HG02970 (cell line): ENCODE measurements at regions not wholly inside any gene's neighbourhood (a gene's known extent, or its start where the extent isn't known, plus 50 kb on each side); places are given as distances from the start of the nearest gene placed in this dataset.
"Not testable (repeated sequence)": the region's sequence is repeated elsewhere in the genome, so short reads cannot be mapped to it uniquely, and the experiment has no call there.

Experiments used
- ATAC-seq: cut with Tn5 transposase; IDR thresholded peaks from one replicate; pipeline ENCODE4 v1.9.1; 2021; ENCODE audit warnings: mild to moderate bottlenecking, moderate library complexity, moderate number of reproducible peaks; ENCODE audit not compliant: unreplicated experiment, low FRiP score

DNA sequence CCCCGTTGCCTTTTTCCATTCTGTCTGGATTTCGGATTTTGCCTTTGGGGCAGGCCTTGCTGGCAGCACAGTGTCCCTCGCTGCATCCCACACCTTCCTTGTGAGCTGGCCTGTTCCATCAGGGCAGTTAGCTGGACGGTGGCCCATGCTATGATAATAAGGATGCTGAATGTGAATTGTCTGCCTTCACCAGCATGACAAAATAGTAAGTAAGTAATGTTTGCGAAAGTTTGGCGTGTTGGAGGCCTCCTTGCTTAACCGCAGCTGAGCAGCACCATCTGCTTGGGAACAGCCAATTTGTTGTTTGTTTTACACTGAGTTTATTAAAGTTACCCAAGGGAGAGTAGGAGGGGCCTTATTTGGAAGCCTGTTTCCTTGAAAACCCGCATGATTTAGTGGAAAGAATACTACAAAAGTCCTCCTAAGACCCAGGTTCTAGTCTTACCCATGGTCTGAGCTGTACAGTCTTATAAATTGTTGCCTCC is 469.7 kb upstream of the FANCL start:
- ATAC-seq, result no peak

DNA sequence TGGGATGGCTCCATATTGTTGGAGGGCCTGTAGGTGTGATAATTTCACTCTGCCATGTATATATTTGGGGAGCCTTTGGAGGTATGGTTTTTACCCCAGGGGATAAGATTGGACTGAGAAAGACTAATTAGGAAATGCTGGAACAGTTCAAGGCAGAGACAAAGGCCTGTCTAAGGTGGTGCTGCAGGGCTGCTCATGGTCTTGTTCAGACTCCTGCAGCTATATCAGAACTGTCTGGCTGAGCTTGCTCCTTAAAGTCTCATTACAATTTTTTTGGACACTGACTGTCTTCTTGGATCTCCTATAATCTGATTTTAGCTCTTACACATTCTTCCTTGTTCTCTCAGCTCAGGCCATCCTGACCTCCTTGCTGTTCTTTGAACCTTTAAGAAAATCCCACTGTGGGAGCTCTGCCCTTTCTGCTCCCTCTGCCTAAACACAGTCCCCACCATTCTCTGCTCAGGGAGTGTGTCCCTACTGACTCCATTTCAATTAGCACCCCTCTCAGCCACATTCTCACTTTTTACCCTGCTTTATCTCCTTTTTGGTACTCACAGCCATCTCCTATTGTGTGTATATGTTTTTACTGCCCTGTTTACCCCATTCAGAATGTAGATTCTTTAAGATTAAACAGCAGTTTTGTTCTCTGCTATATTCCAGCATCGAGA is 468.7 kb upstream of the FANCL start:
- no peak for ATAC-seq

DNA sequence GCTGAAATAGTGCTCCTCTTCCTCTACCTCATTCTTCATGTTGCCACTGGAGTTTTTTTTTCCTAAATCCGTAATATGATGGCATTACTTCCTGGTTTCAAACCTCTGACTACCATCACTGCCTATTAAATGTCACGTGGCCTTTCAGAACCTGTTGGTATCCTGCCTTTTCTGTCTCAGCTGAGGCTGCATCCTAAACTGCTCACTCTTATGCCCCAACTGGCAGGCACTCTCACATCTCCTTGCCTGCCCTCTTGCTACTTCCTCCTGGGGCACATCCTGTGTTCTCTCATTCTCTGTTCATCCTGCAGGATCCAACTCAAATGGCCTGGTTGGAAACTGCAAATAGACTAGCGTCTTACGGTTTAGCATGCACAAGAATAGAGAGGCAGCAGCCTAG is 468.1 kb upstream of the FANCL start:
- ATAC-seq, result no peak

DNA sequence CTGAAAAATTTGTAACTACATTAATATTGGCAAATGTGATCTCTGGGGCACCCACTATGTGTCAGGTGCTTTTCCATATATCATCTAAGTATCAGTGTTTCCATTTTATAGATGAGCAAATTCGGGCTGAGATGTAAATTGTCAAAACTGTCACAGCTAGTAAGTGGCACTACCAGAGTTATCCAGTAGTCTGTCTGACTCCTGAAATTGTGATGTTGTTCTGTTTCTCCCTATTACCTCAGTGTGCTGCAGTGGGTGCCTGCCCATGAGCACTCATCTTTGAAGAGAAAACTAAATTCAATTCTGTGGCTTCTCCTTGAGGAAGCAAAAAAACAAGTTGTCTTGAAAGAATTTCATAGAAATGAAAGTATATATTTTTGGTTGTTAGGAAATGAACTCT is 467.4 kb upstream of the FANCL start:
- no peak for ATAC-seq

DNA sequence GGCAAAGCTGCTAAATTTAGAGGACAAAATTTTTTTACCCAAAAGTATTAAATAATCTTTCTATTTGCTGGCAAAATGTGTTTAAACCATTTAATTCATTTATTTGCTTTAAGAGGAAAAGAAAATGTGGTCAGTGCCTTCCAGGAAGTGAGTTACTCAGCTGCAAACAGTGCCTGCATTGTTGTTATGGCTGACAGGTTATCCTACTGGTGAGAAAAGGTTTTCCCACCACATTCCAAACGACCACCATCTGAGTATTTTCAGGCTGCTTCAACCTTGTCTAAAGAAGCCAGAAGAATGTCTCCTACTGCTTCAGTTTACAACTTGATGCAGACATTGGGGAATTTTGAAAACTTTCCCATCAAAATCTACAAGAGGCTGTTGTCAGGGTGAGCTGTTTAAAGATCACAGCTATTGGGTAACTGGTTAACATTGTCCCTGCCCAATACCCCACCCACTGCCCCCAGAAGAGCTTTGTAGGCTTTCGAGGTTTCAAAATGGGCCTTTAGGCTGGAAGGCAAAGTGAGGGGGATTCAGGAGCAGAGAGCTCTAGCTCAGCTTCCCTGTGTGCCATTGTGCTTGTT is 461.3 kb upstream of the FANCL start:
- ATAC-seq, result no peak

DNA sequence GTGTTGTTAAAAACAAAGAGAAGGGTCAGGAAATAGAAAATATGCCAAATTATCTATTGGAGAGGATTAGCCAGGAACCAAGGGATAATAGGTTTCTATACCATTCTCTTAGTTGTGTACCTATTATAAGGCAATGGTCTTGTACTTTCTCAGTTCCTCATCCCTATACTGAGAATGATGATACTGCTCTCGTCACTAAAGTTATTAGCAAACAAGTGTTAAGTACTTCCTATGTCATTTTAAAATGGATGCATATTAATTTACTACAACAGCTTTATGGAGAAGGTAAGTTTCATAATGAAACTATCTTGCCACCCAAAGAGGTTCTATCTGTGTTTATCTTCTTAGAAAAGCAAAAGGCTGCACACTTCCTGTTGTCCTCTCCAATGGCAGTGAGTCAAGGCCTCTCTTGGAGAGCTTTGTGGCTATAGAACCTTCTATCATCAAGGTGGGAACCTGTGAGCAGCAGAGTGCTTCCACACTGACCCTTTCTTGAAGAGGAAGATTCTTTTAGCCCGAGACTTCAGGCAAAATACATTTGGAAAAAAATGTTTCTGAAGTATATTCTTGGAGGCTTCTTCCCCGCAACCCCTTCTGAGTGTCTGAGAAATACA is 460.7 kb upstream of the FANCL start:
- peak; percentile 62 for ATAC-seq

DNA sequence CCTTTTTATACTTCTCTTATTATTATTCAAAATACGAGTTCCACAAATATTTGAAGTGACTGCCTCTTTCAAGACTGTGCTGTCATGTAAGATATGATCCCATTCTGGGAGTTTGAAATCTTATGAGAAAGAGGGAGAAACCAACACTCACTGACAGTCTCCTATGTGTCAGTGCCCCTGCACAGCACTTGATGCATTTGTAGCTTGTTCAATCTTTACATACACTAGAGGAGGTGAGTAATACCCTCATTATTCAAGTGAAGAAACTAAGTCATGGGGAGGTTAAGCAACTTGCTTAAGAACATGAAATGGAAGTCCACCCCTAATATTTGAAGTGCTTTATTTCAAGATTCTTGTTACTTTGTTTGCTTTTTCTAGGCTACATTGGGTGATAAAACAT is 459.5 kb upstream of the FANCL start:
- ATAC-seq, result no peak

DNA sequence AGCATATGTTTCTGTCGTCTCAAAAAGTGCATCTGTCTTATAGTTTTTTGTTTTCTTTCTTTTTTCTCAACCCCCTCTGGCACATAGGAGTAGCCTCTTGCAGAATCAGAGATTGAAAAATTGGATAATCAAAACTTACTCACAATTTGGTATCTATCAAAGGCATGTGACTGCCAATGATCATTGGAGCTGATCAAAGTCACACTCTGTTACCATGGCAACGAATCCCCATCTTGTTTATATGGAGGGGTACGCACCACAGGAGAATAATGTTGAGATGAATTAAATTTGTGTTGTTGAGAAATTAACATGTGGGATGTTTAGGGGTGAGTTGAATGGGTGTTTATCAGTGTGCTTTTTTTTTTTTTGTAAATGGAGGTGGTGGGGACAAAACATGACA is 458.3 kb upstream of the FANCL start:
- no peak for ATAC-seq

DNA sequence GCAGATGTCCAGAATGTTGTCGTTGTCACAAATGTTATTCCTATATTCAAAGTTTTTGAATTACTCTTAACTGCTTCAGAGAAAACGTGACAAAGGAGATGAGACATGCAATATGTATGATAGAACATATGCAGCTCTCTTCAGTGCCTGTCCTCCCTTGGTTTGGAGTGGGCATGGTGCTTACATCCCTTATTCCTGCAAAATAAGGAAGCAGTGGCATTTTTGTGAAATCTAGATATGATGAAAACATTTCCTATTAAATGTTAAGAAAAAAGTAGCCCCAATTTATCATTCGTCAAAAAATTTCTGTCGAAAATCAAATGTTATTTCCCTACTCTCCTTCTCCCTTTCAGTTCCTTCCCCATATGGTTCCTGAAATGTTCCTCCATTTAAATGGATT is 457.5 kb upstream of the FANCL start:
- ATAC-seq, result no peak

DNA sequence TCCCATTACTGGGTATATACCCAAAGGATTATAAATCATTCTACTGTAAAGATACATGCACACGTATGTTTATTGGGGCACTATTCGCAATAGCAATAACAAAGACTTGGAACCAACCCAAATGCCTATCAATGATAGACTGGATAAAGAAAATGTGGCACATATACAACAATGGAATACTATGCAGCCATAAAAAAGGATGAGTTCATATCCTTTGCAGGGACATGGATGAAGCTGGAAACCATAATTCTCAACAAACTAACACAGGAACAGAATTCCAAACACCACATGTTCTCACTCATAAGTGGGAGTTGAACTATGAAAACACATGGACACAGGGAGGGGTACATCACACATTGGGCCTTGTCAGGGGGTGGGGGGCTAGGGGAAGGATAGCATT is 453.0 kb upstream of the FANCL start:
- not testable (repeated sequence) for ATAC-seq

DNA sequence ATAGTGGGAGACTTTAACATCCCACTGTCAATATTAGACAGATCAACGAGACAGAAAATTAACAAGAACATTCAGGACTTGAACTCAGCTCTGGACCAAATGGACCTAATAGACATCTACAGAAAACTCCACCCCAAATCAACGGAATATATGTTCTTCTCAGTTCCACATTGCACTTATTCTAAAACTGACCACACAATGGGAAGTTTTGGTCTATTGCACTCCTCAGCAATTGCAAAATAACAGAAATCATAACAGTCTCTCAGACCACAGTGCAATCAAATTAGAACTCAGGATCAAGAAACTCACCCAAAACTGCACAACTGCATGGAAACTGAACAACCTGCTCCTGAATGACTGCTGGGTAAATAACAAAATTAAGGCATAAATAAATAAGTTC is 449.9 kb upstream of the FANCL start:
- not testable (repeated sequence) for ATAC-seq

DNA sequence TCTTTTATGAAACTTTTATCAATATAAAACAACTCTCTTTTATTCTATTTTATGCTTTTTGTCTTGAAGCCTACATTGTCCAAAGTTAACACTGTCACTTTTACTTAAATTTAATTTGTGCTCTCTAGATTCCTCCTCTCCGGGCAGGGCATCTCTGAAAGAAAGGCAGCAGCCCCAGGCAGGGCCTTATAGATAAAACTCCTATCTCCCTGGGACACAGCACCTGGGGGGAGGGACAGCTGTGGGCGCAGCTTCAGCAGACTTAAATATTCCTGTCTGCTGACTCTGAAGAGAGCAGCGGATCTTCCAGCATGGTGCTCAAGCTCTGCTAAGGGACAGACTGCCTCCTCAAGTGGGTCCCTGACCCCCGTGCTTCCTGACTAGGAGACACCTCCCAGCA is 447.7 kb upstream of the FANCL start:
- no peak for ATAC-seq

DNA sequence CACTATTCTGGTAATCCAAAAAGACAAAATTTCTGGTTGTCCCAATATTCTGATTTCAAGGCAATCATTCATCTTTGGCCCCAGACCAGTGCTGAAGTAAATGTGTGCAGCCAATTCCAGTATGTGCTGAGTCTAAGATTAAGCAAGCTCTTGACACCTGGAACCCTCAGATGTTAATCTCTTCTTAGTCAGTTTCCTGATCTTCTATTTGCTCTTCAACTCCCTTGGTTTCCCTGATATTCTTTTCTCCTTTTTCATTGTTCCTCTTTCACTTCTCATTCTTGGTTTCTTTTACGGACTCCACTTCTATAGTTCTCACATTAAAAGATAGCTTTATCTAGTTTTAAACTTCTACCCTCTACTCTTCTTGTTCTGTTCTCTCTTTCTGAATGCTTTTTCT is 445.7 kb upstream of the FANCL start:
- no peak for ATAC-seq

DNA sequence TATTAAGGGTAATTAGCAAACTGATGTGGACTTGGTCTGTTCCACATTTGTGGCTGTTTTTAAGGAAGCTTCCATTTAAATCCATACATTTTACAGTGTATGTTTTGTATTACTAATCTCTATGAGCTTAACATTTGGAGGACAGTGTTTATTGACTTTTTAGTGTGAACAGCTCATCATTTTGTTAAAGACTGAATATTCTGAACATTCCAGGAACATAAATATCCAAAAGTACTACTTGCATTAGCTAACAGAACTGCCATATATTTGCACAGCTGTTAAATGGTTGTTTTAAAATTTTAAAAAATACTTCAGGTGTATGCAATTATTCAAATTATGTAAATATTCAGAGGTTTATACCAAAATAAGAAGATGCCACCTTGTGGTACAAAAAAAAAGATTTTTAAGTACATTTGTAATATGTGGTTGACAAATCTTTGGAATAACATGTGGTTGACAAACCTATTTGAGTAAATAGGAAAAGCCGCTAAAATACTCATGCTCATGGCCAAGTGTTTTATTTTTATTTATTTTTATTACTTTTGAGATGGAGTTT is 439.7 kb upstream of the FANCL start:
- ATAC-seq, result no peak

DNA sequence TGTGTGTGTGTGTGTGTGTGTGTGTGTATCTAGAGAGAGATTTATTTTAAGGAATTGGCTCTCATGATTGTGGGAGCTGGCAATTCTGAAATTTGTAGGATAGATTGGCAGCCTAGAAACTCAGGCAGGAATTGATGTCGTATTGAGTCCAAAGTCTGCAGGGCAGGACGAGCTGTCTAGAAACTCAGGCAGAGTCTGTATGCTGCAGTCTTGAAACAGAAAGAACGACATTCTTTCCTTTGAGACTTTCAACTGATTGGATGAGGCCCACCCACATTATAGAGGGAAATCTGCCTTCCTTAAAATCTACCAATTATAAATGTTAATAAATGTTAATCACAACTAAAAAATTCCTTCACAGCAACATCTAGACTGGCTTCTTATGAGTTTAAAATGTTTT is 436.6 kb upstream of the FANCL start:
- no peak for ATAC-seq

DNA sequence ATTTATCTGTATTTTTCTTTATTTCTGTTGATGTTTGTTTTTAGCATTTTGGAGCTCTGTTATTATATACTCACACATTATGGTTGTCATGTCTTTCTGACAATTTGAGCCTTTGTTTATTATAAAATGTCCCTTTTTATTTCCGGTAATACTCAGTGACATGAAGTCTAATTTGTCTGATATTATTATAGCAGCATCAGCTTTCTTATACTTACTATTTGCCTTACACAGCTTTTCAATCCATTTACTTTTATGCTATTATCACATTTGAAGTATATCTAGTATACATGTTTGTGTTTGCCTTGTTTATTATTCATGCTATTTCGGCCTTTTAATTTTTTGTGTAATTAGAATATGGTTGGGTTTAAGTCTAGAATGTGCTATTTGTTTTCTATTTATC is 430.6 kb upstream of the FANCL start:
- no peak for ATAC-seq

DNA sequence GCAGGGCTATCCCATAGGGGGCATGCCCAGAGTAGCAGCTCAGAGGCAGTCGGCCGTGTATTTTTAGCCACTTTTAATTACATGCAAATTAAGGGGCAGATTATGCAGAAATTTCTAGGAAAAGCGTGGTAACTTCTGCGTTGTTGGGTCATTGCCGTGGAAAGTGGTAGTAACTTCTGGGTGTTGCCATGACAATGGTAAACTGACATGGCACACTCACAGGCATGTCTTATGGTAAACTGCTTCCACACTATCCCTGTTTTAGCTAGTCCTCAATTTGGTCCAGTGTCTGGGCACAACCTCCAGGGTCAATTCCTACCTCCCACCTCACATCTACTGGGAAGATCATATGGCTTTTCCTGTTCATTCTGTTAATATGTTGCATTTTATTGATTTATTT is 428.9 kb upstream of the FANCL start:
- no peak for ATAC-seq

DNA sequence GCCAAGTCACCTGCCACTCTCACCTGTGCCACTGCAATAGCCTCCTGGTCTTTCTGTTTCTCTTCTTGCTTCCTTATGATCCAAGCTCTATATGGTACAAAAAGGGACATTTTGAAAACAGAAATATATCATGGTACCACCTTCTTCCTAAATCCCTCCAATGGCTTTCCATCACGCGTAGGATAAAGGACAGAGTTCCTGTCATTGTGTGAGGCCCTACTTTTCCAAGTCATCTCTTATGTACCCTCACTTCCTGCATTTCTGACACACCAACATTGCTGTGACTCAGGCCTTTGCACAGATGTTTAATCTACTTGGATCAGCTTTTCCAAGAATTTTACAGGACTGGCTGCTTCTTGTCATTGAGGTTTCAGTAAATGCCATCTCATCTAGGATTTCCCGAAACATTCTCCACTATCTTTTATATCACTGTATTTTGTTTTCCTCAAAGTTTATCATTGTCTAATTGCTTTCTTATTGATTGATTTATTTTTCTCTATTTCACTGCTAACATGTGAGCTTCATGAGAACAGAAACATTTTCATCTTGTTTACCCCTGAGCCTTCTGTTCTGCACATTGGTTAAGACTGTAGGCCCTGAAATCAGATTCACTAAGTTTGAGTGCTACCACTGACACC is 426.1 kb upstream of the FANCL start:
- ATAC-seq, result no peak

DNA sequence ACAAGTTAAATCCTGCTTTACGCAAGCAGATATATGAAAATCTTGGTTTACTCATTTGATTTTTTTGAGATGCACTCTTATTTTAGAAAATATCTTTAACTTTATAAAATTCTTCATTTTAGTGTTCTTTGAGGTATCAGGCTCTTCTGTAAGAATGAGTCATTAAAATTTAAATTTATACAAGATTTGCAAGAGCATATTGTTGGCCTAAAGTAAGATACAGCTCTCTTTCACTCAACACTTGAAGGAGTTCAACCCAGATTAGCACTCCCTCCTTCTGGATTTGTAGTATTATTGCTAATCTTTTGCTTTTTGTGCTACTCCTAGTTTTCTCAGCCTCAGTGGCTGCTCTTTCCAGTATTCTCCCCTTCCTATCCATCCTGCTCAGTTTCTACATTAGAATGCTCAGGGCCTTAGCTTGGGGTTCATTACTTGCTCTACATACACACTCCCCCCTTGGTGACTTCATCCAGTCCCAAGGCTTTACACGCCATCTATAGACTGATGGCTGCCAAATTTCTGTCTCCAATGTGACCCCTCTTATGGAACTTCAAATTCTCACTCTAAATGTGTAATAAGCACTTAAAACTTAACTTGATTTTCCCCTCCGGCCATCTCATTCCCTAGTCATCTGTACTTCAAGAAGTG is 425.3 kb upstream of the FANCL start:
- ATAC-seq, result no peak

DNA sequence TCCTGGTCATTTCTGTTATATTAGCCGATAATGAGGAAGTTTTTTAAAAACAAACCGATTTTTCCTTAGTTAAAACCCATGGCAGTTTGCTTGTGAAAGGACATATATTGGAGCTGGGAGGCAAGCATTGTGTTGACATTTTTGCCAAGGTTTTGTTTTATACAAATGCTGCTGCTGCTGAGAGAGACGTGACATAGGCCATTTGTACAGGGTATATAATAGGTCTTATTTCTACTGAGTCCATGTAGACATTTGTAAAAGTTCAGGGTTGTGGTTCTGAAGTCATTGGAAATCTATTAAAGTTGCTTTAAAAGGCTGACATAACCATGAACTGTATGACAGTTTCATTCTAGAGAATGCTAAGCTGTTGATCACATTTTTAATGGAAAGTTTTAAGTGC is 424.0 kb upstream of the FANCL start:
- ATAC-seq, result no peak
